Upper lobe of left lung (tissue), 4 donors: ENCODE measurements at regions not wholly inside any gene's neighbourhood (a gene's known extent, or its start where the extent isn't known, plus 50 kb on each side); places are given as distances from the start of the nearest gene placed in this dataset.
"Not testable (repeated sequence)": the region's sequence is repeated elsewhere in the genome, so short reads cannot be mapped to it uniquely, and the experiment has no call there.

Experiments
- EP300 ChIP-seq, 4 donors: sonication (generic); formaldehyde crosslinking; IDR thresholded peaks; one replicate each; pipeline ENCODE4 v1.5.1; 2017; ENCODE audit warnings: antibody characterized with exemption in 4 of 4, control low read depth in 2 of 4
- POLR2A ChIP-seq, 4 donors: fragments of 450-650 bp; IDR thresholded peaks; one replicate each; pipeline ENCODE4 v1.5.1; 2016 to 2017; ENCODE audit warnings: antibody characterized with exemption in 4 of 4, mild to moderate bottlenecking in 2 of 4
- POLR2AphosphoS5 ChIP-seq, 2 donors: sonication (generic); formaldehyde crosslinking; IDR thresholded peaks; one replicate each; pipeline ENCODE4 v1.5.1; 2017; ENCODE audit warnings: antibody characterized with exemption in 2 of 2
- TF ChIP-seq, protein P1 (sequence below), 6 experiments: fragments of 450-650 bp in 4 of 6; fragments of 200-600 bp in 2 of 6; sonication (generic) in 2 of 6; IDR thresholded peaks; one replicate each; pipeline ENCODE4 v1.5.1; 2016 to 2019; ENCODE audit warnings: antibody characterized with exemption in 6 of 6

GRCh38 chr14:18914526-18914925 is 52.7 kb upstream of the POTEM start:
- TF ChIP-seq, protein P1, sequence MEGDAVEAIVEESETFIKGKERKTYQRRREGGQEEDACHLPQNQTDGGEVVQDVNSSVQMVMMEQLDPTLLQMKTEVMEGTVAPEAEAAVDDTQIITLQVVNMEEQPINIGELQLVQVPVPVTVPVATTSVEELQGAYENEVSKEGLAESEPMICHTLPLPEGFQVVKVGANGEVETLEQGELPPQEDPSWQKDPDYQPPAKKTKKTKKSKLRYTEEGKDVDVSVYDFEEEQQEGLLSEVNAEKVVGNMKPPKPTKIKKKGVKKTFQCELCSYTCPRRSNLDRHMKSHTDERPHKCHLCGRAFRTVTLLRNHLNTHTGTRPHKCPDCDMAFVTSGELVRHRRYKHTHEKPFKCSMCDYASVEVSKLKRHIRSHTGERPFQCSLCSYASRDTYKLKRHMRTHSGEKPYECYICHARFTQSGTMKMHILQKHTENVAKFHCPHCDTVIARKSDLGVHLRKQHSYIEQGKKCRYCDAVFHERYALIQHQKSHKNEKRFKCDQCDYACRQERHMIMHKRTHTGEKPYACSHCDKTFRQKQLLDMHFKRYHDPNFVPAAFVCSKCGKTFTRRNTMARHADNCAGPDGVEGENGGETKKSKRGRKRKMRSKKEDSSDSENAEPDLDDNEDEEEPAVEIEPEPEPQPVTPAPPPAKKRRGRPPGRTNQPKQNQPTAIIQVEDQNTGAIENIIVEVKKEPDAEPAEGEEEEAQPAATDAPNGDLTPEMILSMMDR (IDR thresholded peaks at IDR 0.05) = not testable (repeated sequence)
- not testable (repeated sequence) for TF ChIP-seq POLR2A, POLR2AphosphoS5, EP300 (IDR thresholded peaks at IDR 0.05)
